ENCODE measurements at regions not wholly inside any gene's neighbourhood (a gene's known extent, or its start where the extent isn't known, plus 50 kb on each side); places are given as distances from the start of the nearest gene placed in this dataset.

- TF ChIP-seq CTCF (conservative IDR thresholded peaks at IDR 0.05) (no peak), ZFX (IDR thresholded peaks at IDR 0.05) (no peak)
These were observed 403.0 kb downstream of the HINT1 start for GRCh38 chr5:130762031-130762430.
